Calu3 (cell line): ENCODE measurements at regions not wholly inside any gene's neighbourhood (a gene's known extent, or its start where the extent isn't known, plus 50 kb on each side); places are given as distances from the start of the nearest gene placed in this dataset.
A peak's percentile ranks its signal among the peaks of the same experiment; 100 is the strongest.
"Not testable (repeated sequence)": the region's sequence is repeated elsewhere in the genome, so short reads cannot be mapped to it uniquely, and the experiment has no call there.

ENCODE experiments used
- BruUV-seq: library from RNA; stranded (reverse); fragments of 400-500 nt; replicated peaks from 2 replicates; lab custom pipeline; 2021; lab: Mats Ljungman, UMichigan
- CTCF ChIA-PET: fragments of 300-600 bp; sonication (Branson Sonifier 250); formaldehyde crosslinking; loops from one replicate; lab custom pipeline; 2022; ENCODE audit warnings: antibody characterized with exemption; lab: Charles Lee
- DNase-seq: peaks from one replicate; pipeline ENCODE4 v3.0.0; 2022
- H3K27ac Mint-ChIP-seq: one replicate; pipeline ENCODE4 v1.8.0; 2022; ENCODE audit warnings: mixed read lengths; ENCODE audit not compliant: unreplicated experiment
- H3K27me3 Mint-ChIP-seq: one replicate; pipeline ENCODE4 v1.8.0; 2022; ENCODE audit warnings: mixed read lengths; ENCODE audit not compliant: unreplicated experiment
- H3K36me3 Mint-ChIP-seq: one replicate; pipeline ENCODE4 v1.8.0; 2022; ENCODE audit warnings: mild to moderate bottlenecking, moderate library complexity, mixed read lengths; ENCODE audit not compliant: insufficient read depth, unreplicated experiment
- H3K4me1 Mint-ChIP-seq: one replicate; pipeline ENCODE4 v1.8.0; 2022; ENCODE audit warnings: mild to moderate bottlenecking, low read depth, mixed read lengths; ENCODE audit not compliant: unreplicated experiment
- H3K4me3 Mint-ChIP-seq: one replicate; pipeline ENCODE4 v1.8.0; 2022; ENCODE audit warnings: mild to moderate bottlenecking, low read depth, moderate library complexity, mixed read lengths; ENCODE audit not compliant: unreplicated experiment
- H3K9me3 Mint-ChIP-seq: one replicate; pipeline ENCODE4 v1.8.0; 2022; ENCODE audit warnings: low read depth, mixed read lengths; ENCODE audit not compliant: unreplicated experiment
- CTCF ChIP-seq: fragments of 200-600 bp; IDR thresholded peaks from one replicate; pipeline ENCODE4 v1.8.0; 2022; ENCODE audit warnings: antibody characterized with exemption; ENCODE audit not compliant: unreplicated experiment
- intact Hi-C: fragments of 100-400 bp; cut with micrococcal nuclease; formaldehyde crosslinking; loops from one replicate; pipeline ENCODE4 v1.10.0; 2022; ENCODE audit not compliant: unreplicated experiment

GRCh38 chr2:113818382-113818951 is 62.0 kb upstream of the SLC35F5 start:
- Mint-ChIP-seq H3K27ac (no peak overlapping the region), H3K36me3 (no peaks in the 10 kb centered on the region), H3K9me3 (no peaks in the 10 kb centered on the region), H3K4me1 (peaks cover 17% of the 10 kb centered on the region), H3K27me3 (no peaks in the 10 kb centered on the region), H3K4me3 (peak overlapping the region; percentile 40)
- DNase-seq: peak; percentile 50
- no TSS peak for BruUV-seq
- CTCF ChIA-PET: interaction anchor here (1.2 to 1.4 kb wide), 2 partner anchors 9 to 10 kb away, joined by 4 to 7 read pairs; no protein-coding TSS in a partner anchor
- TF ChIP-seq CTCF: no peak
- intact Hi-C loops: loop anchor here (10.0 kb wide), 1 partner anchor 64 kb away; the partner anchor contains the start of gene SLC35F5

DNA sequence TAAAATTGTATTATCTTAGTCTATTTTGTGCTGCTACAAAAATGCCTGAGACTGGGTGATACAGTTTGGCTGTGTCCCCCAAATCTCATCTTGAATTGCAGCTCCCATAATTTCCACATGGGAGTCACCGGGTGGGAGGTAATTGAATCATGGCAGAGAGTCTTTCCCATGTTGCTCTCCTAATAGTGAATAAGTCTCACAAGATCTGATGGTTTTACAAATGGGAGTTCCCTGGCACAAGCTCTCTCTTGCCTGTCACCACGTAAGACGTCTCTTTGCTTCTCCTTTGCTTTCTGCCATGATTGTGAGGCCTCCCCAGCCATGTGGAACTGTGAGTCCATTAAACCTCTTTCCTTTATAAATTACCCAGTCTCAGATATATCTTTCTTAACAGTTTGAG is 57.0 kb upstream of the SLC35F5 start:
- intact Hi-C loops: loop anchor here (10.0 kb wide), 1 partner anchor 59 kb away; the partner anchor contains the start of gene SLC35F5
- not testable (repeated sequence) for H3K9me3 Mint-ChIP-seq, DNase-seq, H3K4me3 Mint-ChIP-seq, H3K27me3 Mint-ChIP-seq, H3K27ac Mint-ChIP-seq, BruUV-seq, H3K36me3 Mint-ChIP-seq
- peaks cover 19% of the 10 kb centered on the region for H3K4me1 Mint-ChIP-seq
- CTCF ChIA-PET: interaction anchor here (0.6 kb wide), 1 partner anchor 15 kb away, joined by 4 read pairs; no protein-coding TSS in a partner anchor

- H3K36me3 Mint-ChIP-seq: no peaks in the 10 kb centered on the region
- peaks cover 8% of the 10 kb centered on the region for H3K4me1 Mint-ChIP-seq
- H3K27ac Mint-ChIP-seq: no peak overlapping the region
- TF ChIP-seq CTCF: no peak
- no peak for DNase-seq
- CTCF ChIA-PET: no interaction called here
- no peak overlapping the region for H3K4me3 Mint-ChIP-seq
- no peaks in the 10 kb centered on the region for H3K27me3 Mint-ChIP-seq
- BruUV-seq: no TSS peak
- H3K9me3 Mint-ChIP-seq: no peaks in the 10 kb centered on the region
- intact Hi-C loops: loop anchor here (10.0 kb wide), 1 partner anchor 57 kb away; the partner anchor contains the start of gene SLC35F5
Observed at GRCh38 chr2:113812204-113812603, 55.8 kb upstream of the SLC35F5 start.

- intact Hi-C loops: no loop called here
- no peak for TF ChIP-seq CTCF
- H3K4me1 Mint-ChIP-seq: peaks cover 8% of the 10 kb centered on the region
- no peaks in the 10 kb centered on the region for H3K36me3 Mint-ChIP-seq
- no TSS peak for BruUV-seq
- no peaks in the 10 kb centered on the region for H3K9me3 Mint-ChIP-seq
- CTCF ChIA-PET: interaction anchor here (1.6 kb wide), 1 partner anchor 9 kb away, joined by 7 read pairs; no protein-coding TSS in a partner anchor
- H3K4me3 Mint-ChIP-seq: no peak overlapping the region
- no peak overlapping the region for H3K27ac Mint-ChIP-seq
- no peak for DNase-seq
- H3K27me3 Mint-ChIP-seq: no peaks in the 10 kb centered on the region
Observed at GRCh38 chr2:113809076-113809736, 52.8 kb upstream of the SLC35F5 start.

- no peaks in the 10 kb centered on the region for H3K27me3 Mint-ChIP-seq
- intact Hi-C loops: no loop called here
- peaks cover 8% of the 10 kb centered on the region for H3K4me1 Mint-ChIP-seq
- no peak for DNase-seq
- no peak overlapping the region for H3K4me3 Mint-ChIP-seq
- H3K9me3 Mint-ChIP-seq: no peaks in the 10 kb centered on the region
- no peak for TF ChIP-seq CTCF
- CTCF ChIA-PET: no interaction called here
- no peaks in the 10 kb centered on the region for H3K36me3 Mint-ChIP-seq
- no TSS peak for BruUV-seq
- H3K27ac Mint-ChIP-seq: no peak overlapping the region
Observed at GRCh38 chr2:113807721-113808120, 51.3 kb upstream of the SLC35F5 start.
